Endothelial cell of umbilical vein (primary cell): ENCODE measurements at regions not wholly inside any gene's neighbourhood (a gene's known extent, or its start where the extent isn't known, plus 50 kb on each side); places are given as distances from the start of the nearest gene placed in this dataset.

Source experiments
- BruUV-seq: library from RNA; stranded (reverse); fragments of 400-500 nt; replicated peaks from 2 replicates; lab custom pipeline; 2021; lab: Mats Ljungman, UMichigan
- CTCF ChIA-PET: fragments of 300-600, 350-600 bp; sonication (Branson Sonifier 250); formaldehyde crosslinking; loops from one replicate; lab custom pipeline; 2021; ENCODE audit warnings: antibody characterized with exemption, inconsistent platforms; lab: Charles Lee
- POLR2A ChIA-PET: fragments of 300-600, 350-600 bp; sonication (Branson Sonifier 250); formaldehyde crosslinking; loops from one replicate; lab custom pipeline; 2021; ENCODE audit warnings: antibody characterized with exemption, inconsistent platforms; lab: Charles Lee
- DNase-seq: peaks from one replicate; pipeline ENCODE4 v3.0.0-alpha.2; 2011; ENCODE audit warnings: low read depth, low spot score
- FAIRE-seq: peaks from 2 replicates; lab custom pipeline; 2011; peaks lifted over from hg19 to GRCh38; lab: Jason Lieb, UNC
- H2AFZ ChIP-seq: 2 replicates; pipeline ENCODE4 v1.6.0; 2012; ENCODE audit warnings: low read depth, low read length, control low read depth, inconsistent platforms
- H3K27ac ChIP-seq: 2 replicates; pipeline ENCODE4 v1.5.1; 2011; ENCODE audit warnings: low read depth, mild to moderate bottlenecking, control low read depth, low read length, moderate library complexity; ENCODE audit not compliant: insufficient read depth
- H3K27me3 ChIP-seq, 2 experiments: 2 replicates each; pipeline versions ENCODE4 v1.6.0 to v1.6.1; 2011; ENCODE audit warnings: low read length in 2 of 2, mixed read lengths in 1 of 2; ENCODE audit not compliant: control insufficient read depth in 2 of 2, insufficient read depth in 2 of 2
- H3K36me3 ChIP-seq, 2 experiments: 2 replicates in 1 of 2; 3 replicates in 1 of 2; pipeline ENCODE4 v1.5.1; 2011; ENCODE audit warnings: low read length in 2 of 2, mild to moderate bottlenecking in 1 of 2, moderate library complexity in 1 of 2; ENCODE audit not compliant: control insufficient read depth in 2 of 2, insufficient read depth in 2 of 2; ENCODE audit errors: extremely low read depth in 1 of 2
- H3K4me1 ChIP-seq: 3 replicates; pipeline ENCODE4 v1.5.1; 2011; ENCODE audit warnings: mild to moderate bottlenecking, low read length; ENCODE audit not compliant: control insufficient read depth, insufficient read depth; ENCODE audit errors: extremely low read depth
- H3K4me2 ChIP-seq: 2 replicates; pipeline ENCODE4 v1.6.1; 2011; ENCODE audit warnings: low read length, control low read depth, mixed read lengths; ENCODE audit not compliant: insufficient read depth
- H3K4me3 ChIP-seq, 3 experiments: fragments of 200-600 bp in 1 of 3; sonication (generic), shearing (Covaris generic) in 1 of 3; replicated peaks in 1 of 3; 2 replicates each; pipeline ENCODE4 v1.5.1; 2011 to 2016; ENCODE audit warnings: control low read depth in 3 of 3, low read length in 3 of 3, mild to moderate bottlenecking in 2 of 3, inconsistent platforms in 1 of 3, low read depth in 1 of 3, moderate library complexity in 1 of 3; ENCODE audit not compliant: insufficient read depth in 1 of 3
- H3K79me2 ChIP-seq: 2 replicates; pipeline ENCODE4 v1.6.0; 2012; ENCODE audit warnings: low read length, inconsistent platforms; ENCODE audit not compliant: control insufficient read depth, insufficient read depth
- H3K9ac ChIP-seq: replicated peaks from 2 replicates; pipeline ENCODE3; 2011; ENCODE audit warnings: low read length, control low read depth; ENCODE audit not compliant: insufficient read depth; ENCODE audit errors: extremely low read depth
- H3K9me1 ChIP-seq: replicated peaks from 3 replicates; pipeline ENCODE4 v1.6.0; 2011; ENCODE audit warnings: mild to moderate bottlenecking, low read length; ENCODE audit not compliant: control insufficient read depth, insufficient read depth; ENCODE audit errors: extremely low read depth
- H3K9me3 ChIP-seq: replicated peaks from 2 replicates; pipeline ENCODE4 v1.5.1; 2012; ENCODE audit warnings: low read length, inconsistent platforms; ENCODE audit not compliant: control insufficient read depth, insufficient read depth
- H4K20me1 ChIP-seq: replicated peaks from 2 replicates; pipeline ENCODE3; 2011; ENCODE audit warnings: mild to moderate bottlenecking, low read length; ENCODE audit not compliant: control insufficient read depth, insufficient read depth; ENCODE audit errors: extremely low read depth
- EZH2 ChIP-seq: IDR thresholded peaks from 2 replicates; pipeline ENCODE4 v1.6.1; 2012; ENCODE audit warnings: borderline replicate concordance, low read depth, mild to moderate bottlenecking, moderate library complexity, low read length, inconsistent platforms; ENCODE audit not compliant: severe bottlenecking
- FOS ChIP-seq: IDR thresholded peaks from 2 replicates; pipeline ENCODE4 v1.6.1; 2011; ENCODE audit warnings: mild to moderate bottlenecking, low read length, moderate library complexity, borderline replicate concordance; ENCODE audit not compliant: insufficient read depth
- GATA2 ChIP-seq: IDR thresholded peaks from 2 replicates; pipeline ENCODE4 v1.7.0; 2011; ENCODE audit warnings: low read depth, mild to moderate bottlenecking, moderate library complexity, mixed read lengths, low read length; ENCODE audit not compliant: insufficient read length, insufficient read depth
- JUN ChIP-seq: IDR thresholded peaks from 2 replicates; pipeline ENCODE4 v1.6.1; 2011; ENCODE audit warnings: borderline replicate concordance, low read depth; ENCODE audit not compliant: insufficient read length, insufficient read depth
- MYC ChIP-seq: IDR thresholded peaks from one replicate; pipeline ENCODE4 v1.6.1; 2011; ENCODE audit warnings: mild to moderate bottlenecking, low read depth, low read length
- POLR2A ChIP-seq: IDR thresholded peaks from 2 replicates; pipeline ENCODE4 v1.6.1; 2012; ENCODE audit warnings: low read depth, mild to moderate bottlenecking, control low read depth, low read length
- POLR2AphosphoS5 ChIP-seq: IDR thresholded peaks from 2 replicates; pipeline ENCODE4 v1.6.1; 2012; ENCODE audit warnings: low read depth, mild to moderate bottlenecking, control low read depth, low read length, moderate library complexity; ENCODE audit not compliant: insufficient read depth
- dilution Hi-C: fragments of 300-500 bp; cut with MboI; formaldehyde crosslinking; loops from one replicate; pipeline ENCODE4 v1.15.0; 2019; ENCODE audit warnings: low sequenced_read_pairs; ENCODE audit not compliant: extremely low pct_ligation_motif_present
- intact Hi-C: fragments of 100-400 bp; cut with micrococcal nuclease; formaldehyde crosslinking; loops from one replicate; pipeline ENCODE4 v1.10.0; 2022
- TF ChIP-seq, protein P1 (sequence below), 2 donors: IDR thresholded peaks; 1 replicate in 1 of 2; 2 replicates in 1 of 2; pipeline ENCODE4 v1.5.1; 2011; ENCODE audit warnings: low read length in 2 of 2, mild to moderate bottlenecking in 2 of 2, moderate library complexity in 2 of 2, control low read depth in 1 of 2, inconsistent platforms in 1 of 2, low read depth in 1 of 2; ENCODE audit not compliant: insufficient read depth in 1 of 2; ENCODE audit errors: extremely low read depth in 1 of 2
- TF ChIP-seq, protein P2 (sequence below): IDR thresholded peaks from 2 replicates; pipeline ENCODE4 v1.6.1; 2011; ENCODE audit not compliant: insufficient read depth, insufficient read length

DNA sequence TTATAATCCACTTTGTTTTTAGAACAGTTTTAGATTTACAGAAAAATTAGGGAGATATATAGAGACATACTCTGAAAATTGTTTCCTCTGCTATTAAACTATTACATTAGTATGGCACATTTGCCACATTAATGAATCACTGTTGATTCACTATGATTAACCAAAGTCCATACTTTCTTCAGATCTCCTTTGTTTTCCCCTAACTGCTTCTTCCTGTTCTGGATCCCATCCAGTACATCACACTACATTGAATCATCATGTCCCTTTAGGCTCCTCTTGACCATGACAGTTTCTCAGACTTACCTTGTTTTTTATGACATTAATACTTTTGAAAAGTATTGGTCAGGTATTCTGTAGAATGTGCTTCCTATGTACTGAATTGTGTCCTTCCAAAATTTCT lies 109.2 kb upstream of the EDNRA start:
- H4K20me1 ChIP-seq: no peaks in the 10 kb centered on the region
- TF ChIP-seq FOS (peak; percentile 94), JUN (peak; percentile 37)
- TF ChIP-seq, protein P1, sequence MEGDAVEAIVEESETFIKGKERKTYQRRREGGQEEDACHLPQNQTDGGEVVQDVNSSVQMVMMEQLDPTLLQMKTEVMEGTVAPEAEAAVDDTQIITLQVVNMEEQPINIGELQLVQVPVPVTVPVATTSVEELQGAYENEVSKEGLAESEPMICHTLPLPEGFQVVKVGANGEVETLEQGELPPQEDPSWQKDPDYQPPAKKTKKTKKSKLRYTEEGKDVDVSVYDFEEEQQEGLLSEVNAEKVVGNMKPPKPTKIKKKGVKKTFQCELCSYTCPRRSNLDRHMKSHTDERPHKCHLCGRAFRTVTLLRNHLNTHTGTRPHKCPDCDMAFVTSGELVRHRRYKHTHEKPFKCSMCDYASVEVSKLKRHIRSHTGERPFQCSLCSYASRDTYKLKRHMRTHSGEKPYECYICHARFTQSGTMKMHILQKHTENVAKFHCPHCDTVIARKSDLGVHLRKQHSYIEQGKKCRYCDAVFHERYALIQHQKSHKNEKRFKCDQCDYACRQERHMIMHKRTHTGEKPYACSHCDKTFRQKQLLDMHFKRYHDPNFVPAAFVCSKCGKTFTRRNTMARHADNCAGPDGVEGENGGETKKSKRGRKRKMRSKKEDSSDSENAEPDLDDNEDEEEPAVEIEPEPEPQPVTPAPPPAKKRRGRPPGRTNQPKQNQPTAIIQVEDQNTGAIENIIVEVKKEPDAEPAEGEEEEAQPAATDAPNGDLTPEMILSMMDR (IDR thresholded peaks at IDR 0.05; ENCODE audit: extremely low read depth in 1 of 2, insufficient read depth in 1 of 2, low read depth in 1 of 2, low read length in 2 of 2): no peak
- TF ChIP-seq, protein P2, sequence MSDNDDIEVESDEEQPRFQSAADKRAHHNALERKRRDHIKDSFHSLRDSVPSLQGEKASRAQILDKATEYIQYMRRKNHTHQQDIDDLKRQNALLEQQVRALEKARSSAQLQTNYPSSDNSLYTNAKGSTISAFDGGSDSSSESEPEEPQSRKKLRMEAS: no peak
- FAIRE-seq (peak; percentile 86), DNase-seq (peak; percentile 60)
- no peak overlapping the region for H2AFZ ChIP-seq
- H3K4me3 ChIP-seq: no peak overlapping the region
- no peaks in the 10 kb centered on the region for H3K36me3 ChIP-seq
- ChIA-PET CTCF (no interaction called here), POLR2A (no interaction called here)
- H3K79me2 ChIP-seq: no peaks in the 10 kb centered on the region
- intact Hi-C loops: no loop called here
- peaks cover 17% of the 10 kb centered on the region for H3K4me1 ChIP-seq
- H3K4me2 ChIP-seq: no peak overlapping the region
- no peak overlapping the region for H3K27ac ChIP-seq
- H3K9ac ChIP-seq: no peak overlapping the region
- no TSS peak for BruUV-seq
- no peaks in the 10 kb centered on the region for H3K27me3 ChIP-seq
- no peaks in the 10 kb centered on the region for H3K9me3 ChIP-seq
- dilution Hi-C loops: no loop called here
- H3K9me1 ChIP-seq: no peaks in the 10 kb centered on the region

DNA sequence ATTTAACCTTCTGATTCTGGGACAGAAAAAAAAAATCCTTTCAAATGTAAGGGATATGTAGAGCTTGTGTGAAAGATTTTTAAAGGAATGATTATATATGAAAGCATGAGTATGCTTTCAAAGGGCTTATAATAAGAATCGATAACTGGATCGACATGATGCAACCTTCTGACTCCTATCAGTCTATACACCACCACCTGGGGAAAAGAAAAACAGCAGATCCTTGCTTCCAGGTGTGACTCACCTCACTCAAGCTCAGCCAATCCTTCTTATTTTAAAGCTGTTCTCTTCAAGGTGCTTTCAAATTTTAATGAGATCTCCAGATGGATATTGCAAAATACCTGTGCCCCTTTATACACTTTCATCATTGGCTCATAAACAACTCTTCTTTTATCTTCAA lies 102.1 kb upstream of the EDNRA start:
- DNase-seq (no peak), FAIRE-seq (no peak)
- H3K9me3 ChIP-seq: no peaks in the 10 kb centered on the region
- POLR2A ChIA-PET: no interaction called here
- no peak overlapping the region for H3K9ac ChIP-seq
- TF ChIP-seq, protein P1 (IDR thresholded peaks at IDR 0.05; ENCODE audit: extremely low read depth in 1 of 2, insufficient read depth in 1 of 2, low read depth in 1 of 2, low read length in 2 of 2): no peak
- TF ChIP-seq MYC (no peak), JUN (no peak), EZH2 (no peak), FOS (no peak), GATA2 (no peak), POLR2AphosphoS5 (no peak), POLR2A (no peak)
- TF ChIP-seq, protein P2: no peak
- H3K79me2 ChIP-seq: no peaks in the 10 kb centered on the region
- no peak overlapping the region for H3K27ac ChIP-seq
- no peaks in the 10 kb centered on the region for H3K4me1 ChIP-seq
- H3K36me3 ChIP-seq: no peaks in the 10 kb centered on the region
- dilution Hi-C loops: no loop called here
- no peaks in the 10 kb centered on the region for H3K27me3 ChIP-seq
- CTCF ChIA-PET: interaction anchor here (0.9 to 1.3 kb wide), 2 partner anchors 19 to 140 kb away, joined by 3 read pairs; no protein-coding TSS in a partner anchor
- intact Hi-C loops: no loop called here
- BruUV-seq: no TSS peak
- no peak overlapping the region for H2AFZ ChIP-seq
- no peaks in the 10 kb centered on the region for H3K9me1 ChIP-seq
- H3K4me2 ChIP-seq: no peak overlapping the region
- H4K20me1 ChIP-seq: no peaks in the 10 kb centered on the region
- H3K4me3 ChIP-seq: no peak overlapping the region
